ENCODE measurements at regions not wholly inside any gene's neighbourhood (a gene's known extent, or its start where the extent isn't known, plus 50 kb on each side); places are given as distances from the start of the nearest gene placed in this dataset.

- intact Hi-C loops (cut with micrococcal nuclease): no loop called here
- DNase-seq: no peak
- no CpG with 5 or more reads among the region's 2 CpGs for WGBS, 2 experiments (ENCODE audit: extremely low coverage in 2 of 2, insufficient read length in 1 of 2)
- no peak overlapping the region for H2BK5ac ChIP-seq (ENCODE audit: low read depth, low read length, poor library complexity, severe bottlenecking)
- no peak overlapping the region for H3K4me2 ChIP-seq (ENCODE audit: low read depth, low read length)
- no peak overlapping the region for H2BK15ac ChIP-seq (ENCODE audit: low read depth, low read length)
- H4K91ac ChIP-seq (ENCODE audit: insufficient read depth, low read depth, low read length): no peak overlapping the region
- H3K9me3 ChIP-seq (ENCODE audit: control insufficient read depth, insufficient read depth, low read length): 0 out of 2 replicates have a peak, but pooled peaks cover 2% of the 10 kb centered on the region
- H4K5ac ChIP-seq (ENCODE audit: low read depth, low read length): no peak overlapping the region
- TF ChIP-seq RFX5 (IDR thresholded peaks at IDR 0.05; ENCODE audit: low read depth, low read length): no peak
- no peak for TF ChIP-seq BHLHE40 (IDR thresholded peaks at IDR 0.05; ENCODE audit: low read depth, low read length)
- no peak for TF ChIP-seq USF2 (IDR thresholded peaks at IDR 0.05; ENCODE audit: low read depth, low read length)
- TF ChIP-seq RAD21 (IDR thresholded peaks at IDR 0.05; ENCODE audit: low read length): no peak
- TF ChIP-seq MXI1 (IDR thresholded peaks at IDR 0.05; ENCODE audit: borderline replicate concordance, low read depth, low read length): no peak
- ChIA-PET CTCF (no interaction called here), POLR2A (ENCODE audit: unreplicated experiment) (no interaction called here)
- H3K4ac ChIP-seq (ENCODE audit: low read depth, low read length): no peak overlapping the region
- H2BK120ac ChIP-seq (ENCODE audit: low read depth, low read length): no peak overlapping the region
- no TSS peak for BruUV-seq (replicated peaks)
- no peak overlapping the region for H3K9ac ChIP-seq (ENCODE audit: low read depth, low read length)
- H3K18ac ChIP-seq (ENCODE audit: low read depth, low read length): no peak overlapping the region
- H3K23ac ChIP-seq (ENCODE audit: low read depth, low read length): no peak overlapping the region
- H2BK20ac ChIP-seq (ENCODE audit: low read depth, low read length): no peak overlapping the region
- H3K4me1 ChIP-seq (ENCODE audit: control insufficient read depth, insufficient read depth, low read length): no peaks in the 10 kb centered on the region
- H4K20me1 ChIP-seq (ENCODE audit: insufficient read depth, low read length): no peaks in the 10 kb centered on the region
- no peak overlapping the region for H4K8ac ChIP-seq (ENCODE audit: low read depth in 2 of 2, low read length in 2 of 2)
- H3K56ac ChIP-seq (ENCODE audit: extremely low read depth, insufficient read depth, low read length): no peak overlapping the region
- H3K27ac ChIP-seq (ENCODE audit: insufficient read depth, low read length): no peak overlapping the region
- ATAC-seq (ENCODE audit: low read depth): no peak
- no peaks in the 10 kb centered on the region for H3K36me3 ChIP-seq (ENCODE audit: control insufficient read depth, insufficient read depth, low read length)
- no peak overlapping the region for H3K4me3 ChIP-seq (ENCODE audit: insufficient read depth, low read depth, low read length)
- H2AK9ac ChIP-seq (replicated peaks; ENCODE audit: low read depth, low read length, poor library complexity): no peak overlapping the region
- in situ Hi-C loops (cut with MboI; ENCODE audit: low sequenced_read_pairs): no loop called here
- H2AFZ ChIP-seq (replicated peaks; ENCODE audit: low read length, poor library complexity): no peak overlapping the region
- no peak overlapping the region for H2AK5ac ChIP-seq (ENCODE audit: low read depth, low read length)
- H3K79me1 ChIP-seq (ENCODE audit: low read depth in 1 of 2, low read length in 2 of 2): no peaks in the 10 kb centered on the region
- H3K14ac ChIP-seq (replicated peaks; ENCODE audit: low read depth, low read length): no peak overlapping the region
- dilution Hi-C loops (cut with HindIII; ENCODE audit: low sequenced_read_pairs, unreplicated experiment): no loop called here
- H3K27me3 ChIP-seq (ENCODE audit: control insufficient read depth, insufficient read depth, low read length): no peaks in the 10 kb centered on the region
- no peaks in the 10 kb centered on the region for H3K9me1 ChIP-seq (ENCODE audit: insufficient read depth, low read length)
Measured at GRCh38 chr11:91819195-91819594, 405.4 kb upstream of the FAT3 start.

Data from IMR-90 (cell line).